Mammary epithelial cell (primary cell): ENCODE measurements at regions not wholly inside any gene's neighbourhood (a gene's known extent, or its start where the extent isn't known, plus 50 kb on each side); places are given as distances from the start of the nearest gene placed in this dataset.

Source experiments
- EZH2 ChIP-seq: IDR thresholded peaks from 2 replicates; pipeline ENCODE4 v1.6.1; 2012; ENCODE audit warnings: low read length, inconsistent platforms, borderline replicate concordance
- TF ChIP-seq, protein P1 (sequence below), 2 donors: IDR thresholded peaks in 1 of 2; conservative IDR thresholded peaks in 1 of 2; 2 replicates each; pipeline ENCODE4 v1.5.1; 2011 to 2012; ENCODE audit warnings: inconsistent platforms in 2 of 2, low read length in 2 of 2, mild to moderate bottlenecking in 2 of 2, control low read depth in 1 of 2, low read depth in 1 of 2; ENCODE audit not compliant: insufficient read depth in 1 of 2; ENCODE audit errors: extremely low read depth in 1 of 2

GRCh38 chr3:68176600-68176999 lies 522.2 kb upstream of the SUCLG2 start:
- TF ChIP-seq, protein P1, sequence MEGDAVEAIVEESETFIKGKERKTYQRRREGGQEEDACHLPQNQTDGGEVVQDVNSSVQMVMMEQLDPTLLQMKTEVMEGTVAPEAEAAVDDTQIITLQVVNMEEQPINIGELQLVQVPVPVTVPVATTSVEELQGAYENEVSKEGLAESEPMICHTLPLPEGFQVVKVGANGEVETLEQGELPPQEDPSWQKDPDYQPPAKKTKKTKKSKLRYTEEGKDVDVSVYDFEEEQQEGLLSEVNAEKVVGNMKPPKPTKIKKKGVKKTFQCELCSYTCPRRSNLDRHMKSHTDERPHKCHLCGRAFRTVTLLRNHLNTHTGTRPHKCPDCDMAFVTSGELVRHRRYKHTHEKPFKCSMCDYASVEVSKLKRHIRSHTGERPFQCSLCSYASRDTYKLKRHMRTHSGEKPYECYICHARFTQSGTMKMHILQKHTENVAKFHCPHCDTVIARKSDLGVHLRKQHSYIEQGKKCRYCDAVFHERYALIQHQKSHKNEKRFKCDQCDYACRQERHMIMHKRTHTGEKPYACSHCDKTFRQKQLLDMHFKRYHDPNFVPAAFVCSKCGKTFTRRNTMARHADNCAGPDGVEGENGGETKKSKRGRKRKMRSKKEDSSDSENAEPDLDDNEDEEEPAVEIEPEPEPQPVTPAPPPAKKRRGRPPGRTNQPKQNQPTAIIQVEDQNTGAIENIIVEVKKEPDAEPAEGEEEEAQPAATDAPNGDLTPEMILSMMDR (conservative IDR thresholded peaks at IDR 0.05 in 1 of 2, IDR thresholded peaks at IDR 0.05 in 1 of 2; ENCODE audit: extremely low read depth in 1 of 2, insufficient read depth in 1 of 2, low read depth in 1 of 2, low read length in 2 of 2) = no peak
- TF ChIP-seq EZH2 = no peak
